H9 (cell line): ENCODE measurements at regions not wholly inside any gene's neighbourhood (a gene's known extent, or its start where the extent isn't known, plus 50 kb on each side); places are given as distances from the start of the nearest gene placed in this dataset.

Experiments used
- DNase-seq: peaks from one replicate; pipeline ENCODE4 v3.0.0-alpha.2; 2017
- H2AFZ ChIP-seq: one replicate; pipeline ENCODE4 v1.6.1; 2013; ENCODE audit warnings: mild to moderate bottlenecking, low read length, control low read depth, moderate library complexity
- H2AK5ac ChIP-seq: 2 replicates; pipeline ENCODE4 v1.6.1; 2013; ENCODE audit warnings: low read length, control low read depth, mixed read lengths; ENCODE audit not compliant: insufficient read length
- H2BK120ac ChIP-seq: one replicate; pipeline ENCODE4 v1.6.1; 2013; ENCODE audit warnings: low read depth, mild to moderate bottlenecking, low read length, control low read depth, inconsistent platforms; ENCODE audit not compliant: poor library complexity, severe bottlenecking
- H2BK12ac ChIP-seq: 2 replicates; pipeline ENCODE4 v1.6.1; 2013; ENCODE audit warnings: low read length, control low read depth, mixed read lengths, low read depth; ENCODE audit not compliant: insufficient read length
- H2BK15ac ChIP-seq: 2 replicates; pipeline ENCODE4 v1.6.1; 2013; ENCODE audit warnings: low read depth, low read length, control low read depth
- H2BK20ac ChIP-seq: one replicate; pipeline ENCODE4 v1.6.1; 2013; ENCODE audit warnings: low read depth, mild to moderate bottlenecking, low read length, control low read depth, inconsistent platforms; ENCODE audit not compliant: poor library complexity, severe bottlenecking
- H2BK5ac ChIP-seq: 2 replicates; pipeline ENCODE4 v1.6.1; 2013; ENCODE audit warnings: low read length, control low read depth, mixed read lengths; ENCODE audit not compliant: insufficient read length
- H3K14ac ChIP-seq: 2 replicates; pipeline ENCODE4 v1.6.1; 2013; ENCODE audit warnings: low read length, control low read depth; ENCODE audit not compliant: insufficient read depth
- H3K18ac ChIP-seq: 2 replicates; pipeline ENCODE4 v1.6.1; 2013; ENCODE audit warnings: low read depth, mild to moderate bottlenecking, mixed read lengths, low read length, control low read depth; ENCODE audit not compliant: insufficient read length
- H3K23ac ChIP-seq: 2 replicates; pipeline ENCODE4 v1.6.1; 2013; ENCODE audit warnings: low read length, control low read depth, mixed read lengths, low read depth; ENCODE audit not compliant: insufficient read length
- H3K23me2 ChIP-seq: 2 replicates; pipeline ENCODE4 v1.6.1; 2013; ENCODE audit warnings: low read depth, mild to moderate bottlenecking, mixed read lengths, low read length, control low read depth; ENCODE audit not compliant: insufficient read length, poor library complexity, severe bottlenecking
- H3K27ac ChIP-seq: 2 replicates; pipeline ENCODE4 v1.5.1; 2013; ENCODE audit warnings: low read length, control low read depth, mixed read lengths, low read depth; ENCODE audit not compliant: insufficient read length
- H3K27me3 ChIP-seq: 2 replicates; pipeline ENCODE4 v1.6.1; 2013; ENCODE audit warnings: low read length, control low read depth, inconsistent platforms; ENCODE audit not compliant: insufficient read depth
- H3K4ac ChIP-seq: 2 replicates; pipeline ENCODE4 v1.6.1; 2013; ENCODE audit warnings: low read depth, mild to moderate bottlenecking, control low read depth, inconsistent platforms, low read length, moderate library complexity
- H3K4me1 ChIP-seq: 2 replicates; pipeline ENCODE4 v1.6.1; 2013; ENCODE audit warnings: low read length, control low read depth, inconsistent platforms; ENCODE audit not compliant: insufficient read depth
- H3K4me2 ChIP-seq: 2 replicates; pipeline ENCODE4 v1.6.1; 2013; ENCODE audit warnings: low read length, control low read depth, mixed read lengths; ENCODE audit not compliant: insufficient read length, insufficient read depth
- H3K56ac ChIP-seq: 2 replicates; pipeline ENCODE4 v1.6.1; 2013; ENCODE audit warnings: low read depth, mild to moderate bottlenecking, mixed read lengths, low read length, control low read depth; ENCODE audit not compliant: insufficient read length
- H3K79me1 ChIP-seq: 2 replicates; pipeline ENCODE4 v1.6.1; 2013; ENCODE audit warnings: low read depth, mild to moderate bottlenecking, moderate library complexity, low read length, control low read depth, inconsistent platforms; ENCODE audit not compliant: insufficient read depth, poor library complexity, severe bottlenecking
- H3K79me2 ChIP-seq: 2 replicates; pipeline ENCODE4 v1.6.1; 2013; ENCODE audit warnings: low read length, control low read depth, inconsistent platforms; ENCODE audit not compliant: insufficient read depth
- H3K9ac ChIP-seq: 2 replicates; pipeline ENCODE4 v1.6.1; 2013; ENCODE audit warnings: low read length, control low read depth, mixed read lengths; ENCODE audit not compliant: insufficient read length; ENCODE audit errors: extremely low read depth
- H3K9me3 ChIP-seq: one replicate; pipeline ENCODE4 v1.6.1; 2013; ENCODE audit warnings: low read depth, low read length, inconsistent platforms; ENCODE audit not compliant: control insufficient read depth
- H3T11ph ChIP-seq: one replicate; pipeline ENCODE4 v1.6.1; 2013; ENCODE audit warnings: mild to moderate bottlenecking, low read length, control low read depth, inconsistent platforms
- H4K20me1 ChIP-seq: one replicate; pipeline ENCODE4 v1.6.1; 2013; ENCODE audit not compliant: control insufficient read depth, insufficient read length, insufficient read depth
- H4K5ac ChIP-seq: 2 replicates; pipeline ENCODE4 v1.6.1; 2013; ENCODE audit warnings: low read depth, mild to moderate bottlenecking, mixed read lengths, low read length, control low read depth; ENCODE audit not compliant: insufficient read length
- H4K8ac ChIP-seq: replicated peaks from 2 replicates; pipeline ENCODE4 v1.6.1; 2013; ENCODE audit warnings: low read length, control low read depth, mixed read lengths, low read depth; ENCODE audit not compliant: insufficient read length
- H4K91ac ChIP-seq: 2 replicates; pipeline ENCODE4 v1.6.1; 2013; ENCODE audit warnings: low read depth, mild to moderate bottlenecking, moderate library complexity, mixed read lengths, low read length, control low read depth; ENCODE audit not compliant: insufficient read length
- H3K27ac Mint-ChIP-seq, 3 experiments: 2 replicates in 2 of 3; 3 replicates in 1 of 3; pipeline ENCODE4 v1.8.0; 2020 to 2021; ENCODE audit warnings: mixed read lengths in 3 of 3, mild to moderate bottlenecking in 1 of 3, moderate library complexity in 1 of 3
- H3K27me3 Mint-ChIP-seq: 2 replicates; pipeline ENCODE4 v1.8.0; 2021; ENCODE audit warnings: low read depth, mild to moderate bottlenecking, moderate library complexity, mixed read lengths
- H3K36me3 Mint-ChIP-seq, 3 experiments: 2 replicates in 2 of 3; 3 replicates in 1 of 3; pipeline ENCODE4 v1.8.0; 2020 to 2021; ENCODE audit warnings: low read depth in 3 of 3, mixed read lengths in 3 of 3; ENCODE audit not compliant: insufficient read depth in 1 of 3
- H3K4me1 Mint-ChIP-seq, 2 experiments: 2 replicates each; pipeline ENCODE4 v1.8.0; 2020; ENCODE audit warnings: mixed read lengths in 2 of 2
- H3K4me3 Mint-ChIP-seq, 2 experiments: 2 replicates in 1 of 2; 3 replicates in 1 of 2; pipeline ENCODE4 v1.8.0; 2020 to 2021; ENCODE audit warnings: mild to moderate bottlenecking in 2 of 2, mixed read lengths in 2 of 2, moderate library complexity in 1 of 2
- H3K9me3 Mint-ChIP-seq, 2 experiments: 2 replicates in 1 of 2; 3 replicates in 1 of 2; pipeline ENCODE4 v1.8.0; 2020; ENCODE audit warnings: mild to moderate bottlenecking in 2 of 2, mixed read lengths in 2 of 2, moderate library complexity in 1 of 2
- WGBS: extraction: QIAGEN DNeasy Blood & Tissue Kit; methylation state at CpG from one replicate; pipeline ENCODE4 v1.1.7; 2013; ENCODE audit warnings: missing lambda C conversion rate, low lambda C conversion rate, mixed read lengths; ENCODE audit not compliant: insufficient read length; ENCODE audit errors: extremely low coverage; 5-methylcytosine and 5-hydroxymethylcytosine counted together
- TF ChIP-seq, protein P1 (sequence below): fragments of 200-600 bp; sonication (generic); conservative IDR thresholded peaks from 3 replicates; pipeline ENCODE4 v1.8.0; 2021; ENCODE audit warnings: antibody characterized with exemption, mild to moderate bottlenecking

DNA sequence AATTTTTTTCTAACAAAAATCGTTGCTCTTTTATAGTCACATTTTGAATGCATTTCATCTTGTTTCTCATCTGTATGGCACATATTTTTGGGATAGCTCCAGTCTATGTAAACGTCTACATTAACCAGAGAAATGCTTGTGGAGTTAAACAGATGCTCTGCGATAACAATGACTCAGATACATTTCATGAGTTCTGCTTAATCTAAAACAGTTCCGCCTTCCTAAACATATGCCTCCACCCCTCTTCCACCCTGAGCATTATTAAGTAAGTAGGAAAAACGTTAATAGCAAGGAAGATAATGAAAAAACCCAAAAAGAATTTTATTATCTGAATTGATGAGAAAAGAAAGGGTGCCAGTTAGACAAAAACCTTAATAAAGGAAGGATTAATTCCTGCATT is 396.1 kb downstream of the TUSC7 start:
- no peak overlapping the region for H4K8ac ChIP-seq
- H3K56ac ChIP-seq, result no peak overlapping the region
- no peak overlapping the region for H3K23ac ChIP-seq
- no peak overlapping the region for H2AFZ ChIP-seq
- no peak overlapping the region for H3K9ac ChIP-seq
- H2BK12ac ChIP-seq, result no peak overlapping the region
- H3K18ac ChIP-seq, result no peak overlapping the region
- no peak overlapping the region for H3K4ac ChIP-seq
- no peak overlapping the region for H2BK15ac ChIP-seq
- no peak overlapping the region for H3K14ac ChIP-seq
- no peak overlapping the region for H2BK120ac ChIP-seq
- no peaks in the 10 kb centered on the region for H3K9me3 ChIP-seq
- H3K23me2 ChIP-seq, result no peaks in the 10 kb centered on the region
- Mint-ChIP-seq H3K27me3 (no peaks in the 10 kb centered on the region), H3K4me1 (peaks cover 16 to 18% of the 10 kb centered on the region in 2 experiments), H3K27ac (no peak overlapping the region), H3K9me3 (peaks cover 3 to 4% of the 10 kb centered on the region in 2 experiments), H3K36me3 (peaks cover 0 to 18% (median 3%) of the 10 kb centered on the region in 3 experiments; a peak in 5 of 7 replicates), H3K4me3 (no peak overlapping the region)
- H4K91ac ChIP-seq, result no peak overlapping the region
- H3K27me3 ChIP-seq, result no peaks in the 10 kb centered on the region
- TF ChIP-seq, protein P1, sequence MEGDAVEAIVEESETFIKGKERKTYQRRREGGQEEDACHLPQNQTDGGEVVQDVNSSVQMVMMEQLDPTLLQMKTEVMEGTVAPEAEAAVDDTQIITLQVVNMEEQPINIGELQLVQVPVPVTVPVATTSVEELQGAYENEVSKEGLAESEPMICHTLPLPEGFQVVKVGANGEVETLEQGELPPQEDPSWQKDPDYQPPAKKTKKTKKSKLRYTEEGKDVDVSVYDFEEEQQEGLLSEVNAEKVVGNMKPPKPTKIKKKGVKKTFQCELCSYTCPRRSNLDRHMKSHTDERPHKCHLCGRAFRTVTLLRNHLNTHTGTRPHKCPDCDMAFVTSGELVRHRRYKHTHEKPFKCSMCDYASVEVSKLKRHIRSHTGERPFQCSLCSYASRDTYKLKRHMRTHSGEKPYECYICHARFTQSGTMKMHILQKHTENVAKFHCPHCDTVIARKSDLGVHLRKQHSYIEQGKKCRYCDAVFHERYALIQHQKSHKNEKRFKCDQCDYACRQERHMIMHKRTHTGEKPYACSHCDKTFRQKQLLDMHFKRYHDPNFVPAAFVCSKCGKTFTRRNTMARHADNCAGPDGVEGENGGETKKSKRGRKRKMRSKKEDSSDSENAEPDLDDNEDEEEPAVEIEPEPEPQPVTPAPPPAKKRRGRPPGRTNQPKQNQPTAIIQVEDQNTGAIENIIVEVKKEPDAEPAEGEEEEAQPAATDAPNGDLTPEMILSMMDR, result no peak
- no peak overlapping the region for H3K27ac ChIP-seq
- peaks cover 4% of the 10 kb centered on the region; the same call in 1 of the 2 replicates for H3K4me1 ChIP-seq
- H3K79me1 ChIP-seq, result no peaks in the 10 kb centered on the region
- H4K20me1 ChIP-seq, result no peaks in the 10 kb centered on the region
- no CpG with 5 or more reads among the region's 5 CpGs for WGBS
- H3K79me2 ChIP-seq, result no peaks in the 10 kb centered on the region
- H2BK20ac ChIP-seq, result no peak overlapping the region
- H2AK5ac ChIP-seq, result no peak overlapping the region
- H3T11ph ChIP-seq, result no peak overlapping the region
- no peak overlapping the region for H4K5ac ChIP-seq
- DNase-seq, result no peak
- no peak overlapping the region for H3K4me2 ChIP-seq
- no peak overlapping the region for H2BK5ac ChIP-seq
